ENCODE measurements at regions not wholly inside any gene's neighbourhood (a gene's known extent, or its start where the extent isn't known, plus 50 kb on each side); places are given as distances from the start of the nearest gene placed in this dataset.

DNA sequence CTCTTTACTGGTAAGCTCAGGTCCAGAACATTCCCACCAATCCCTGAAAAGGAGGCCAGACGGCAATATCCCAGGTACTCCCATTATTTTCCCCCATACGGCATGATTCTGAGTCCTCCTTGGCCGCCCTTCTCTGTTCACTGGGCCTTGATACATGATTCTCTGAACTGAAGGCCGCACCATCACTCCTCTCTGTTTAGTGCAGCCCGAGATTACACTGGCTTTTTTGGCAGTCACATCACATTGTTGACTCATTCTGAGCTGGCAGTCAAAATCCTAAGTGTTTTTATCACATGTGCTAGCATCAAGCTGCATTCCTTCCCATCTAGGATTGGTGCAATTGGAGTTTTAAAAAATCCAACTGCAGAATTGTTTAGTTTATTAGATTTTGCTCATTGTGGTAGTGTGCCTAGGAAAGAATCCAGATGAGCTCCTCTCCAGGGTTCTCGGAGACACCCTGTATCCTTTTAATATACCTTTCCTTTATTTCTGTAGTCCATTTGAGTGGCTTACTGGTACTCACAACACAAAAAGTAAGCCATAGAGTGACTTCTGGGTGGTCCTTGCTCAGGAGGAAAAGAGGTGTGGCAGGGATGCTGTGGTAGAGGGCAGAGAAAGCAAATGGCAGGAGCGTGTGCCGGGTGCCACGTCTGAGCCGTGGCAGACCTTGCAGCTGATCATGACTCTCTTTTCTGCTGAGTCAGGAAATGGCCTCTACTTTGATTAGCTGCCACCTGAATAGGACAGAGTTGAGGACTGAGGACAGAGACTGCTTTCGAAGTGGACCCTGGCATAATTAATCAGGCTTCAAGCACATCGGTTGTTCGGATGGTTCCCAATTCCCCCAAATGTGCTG, 121.1 kb upstream of the IL12B start:
- Histone ChIP-seq H3K27ac (peak overlapping the region in 3 of 4 donors; percentile 27 to 52 (median 46)), H3K36me3 (no peaks in the 10 kb centered on the region), H3K4me3 (no peak overlapping the region), H3K27me3 (peaks cover 3% of the 10 kb centered on the region), H3K9me3 (no peaks in the 10 kb centered on the region), H3K4me1 (peaks cover 0 to 12% (median 3%) of the 10 kb centered on the region in 3 donors)
- WGBS, 2 donors (ENCODE audit: low coverage in 1 of 2): 60 to 75% methylated on average over 6 to 13 of the region's 13 CpGs
- TF ChIP-seq POLR2AphosphoS5 (IDR thresholded peaks at IDR 0.05) (peak; percentile 80), POLR2A (IDR thresholded peaks at IDR 0.05) (no peak)
- peak; percentile 90 for ATAC-seq

DNA sequence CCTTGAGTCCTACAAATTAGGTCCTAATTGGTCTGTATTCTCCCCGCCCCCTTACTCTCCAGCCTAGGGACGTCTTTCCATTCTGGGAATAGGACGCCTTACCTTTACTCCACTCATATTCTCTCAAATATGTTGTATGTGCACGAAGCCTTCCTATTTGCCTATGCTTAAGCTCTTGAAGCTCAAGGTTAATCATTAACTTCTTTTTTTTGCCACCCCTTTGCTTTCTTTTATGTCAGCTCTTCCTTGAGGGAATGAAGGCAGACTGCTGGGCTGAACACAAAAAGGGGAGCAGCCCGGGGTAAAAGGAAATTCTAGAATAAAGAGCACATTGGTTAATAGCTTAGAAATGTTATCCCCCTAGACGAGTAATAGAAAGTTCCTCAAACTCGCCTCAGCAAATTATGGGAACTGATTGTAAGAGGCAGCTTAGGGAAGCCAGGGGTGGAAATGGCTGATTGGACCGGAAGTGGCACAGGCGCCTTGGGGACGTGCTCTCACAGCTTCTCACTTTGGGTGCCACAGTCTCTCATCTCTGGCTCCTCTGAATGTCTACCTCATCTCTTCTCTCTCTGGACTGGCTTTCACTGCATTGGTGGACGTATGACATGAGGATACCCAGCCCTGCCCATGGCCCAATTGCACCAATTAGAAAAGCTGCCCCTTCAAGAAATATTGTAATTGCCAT, 122.3 kb upstream of the IL12B start:
- no peaks in the 10 kb centered on the region for H3K36me3 ChIP-seq
- H3K4me3 ChIP-seq: no peak overlapping the region
- no peaks in the 10 kb centered on the region for H3K27me3 ChIP-seq
- ATAC-seq: no peak
- no peak for TF ChIP-seq POLR2AphosphoS5 (IDR thresholded peaks at IDR 0.05)
- no peak for TF ChIP-seq POLR2A (IDR thresholded peaks at IDR 0.05)
- TF ChIP-seq EP300 (IDR thresholded peaks at IDR 0.05): no peak
- TF ChIP-seq, protein P1, sequence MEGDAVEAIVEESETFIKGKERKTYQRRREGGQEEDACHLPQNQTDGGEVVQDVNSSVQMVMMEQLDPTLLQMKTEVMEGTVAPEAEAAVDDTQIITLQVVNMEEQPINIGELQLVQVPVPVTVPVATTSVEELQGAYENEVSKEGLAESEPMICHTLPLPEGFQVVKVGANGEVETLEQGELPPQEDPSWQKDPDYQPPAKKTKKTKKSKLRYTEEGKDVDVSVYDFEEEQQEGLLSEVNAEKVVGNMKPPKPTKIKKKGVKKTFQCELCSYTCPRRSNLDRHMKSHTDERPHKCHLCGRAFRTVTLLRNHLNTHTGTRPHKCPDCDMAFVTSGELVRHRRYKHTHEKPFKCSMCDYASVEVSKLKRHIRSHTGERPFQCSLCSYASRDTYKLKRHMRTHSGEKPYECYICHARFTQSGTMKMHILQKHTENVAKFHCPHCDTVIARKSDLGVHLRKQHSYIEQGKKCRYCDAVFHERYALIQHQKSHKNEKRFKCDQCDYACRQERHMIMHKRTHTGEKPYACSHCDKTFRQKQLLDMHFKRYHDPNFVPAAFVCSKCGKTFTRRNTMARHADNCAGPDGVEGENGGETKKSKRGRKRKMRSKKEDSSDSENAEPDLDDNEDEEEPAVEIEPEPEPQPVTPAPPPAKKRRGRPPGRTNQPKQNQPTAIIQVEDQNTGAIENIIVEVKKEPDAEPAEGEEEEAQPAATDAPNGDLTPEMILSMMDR (IDR thresholded peaks at IDR 0.05): no peak
- WGBS, 2 donors (ENCODE audit: low coverage in 1 of 2): 82 to 83% methylated on average over 6 to 8 of the region's 11 CpGs
- peaks cover 0 to 12% (median 3%) of the 10 kb centered on the region in 3 donors for H3K4me1 ChIP-seq
- H3K27ac ChIP-seq: no peak overlapping the region
- no peaks in the 10 kb centered on the region for H3K9me3 ChIP-seq

GRCh38 chr5:159453209-159453608, 122.9 kb upstream of the IL12B start:
- no peak overlapping the region for H3K4me3 ChIP-seq
- ATAC-seq: no peak
- no peaks in the 10 kb centered on the region for H3K36me3 ChIP-seq
- H3K27me3 ChIP-seq: no peaks in the 10 kb centered on the region
- H3K27ac ChIP-seq: no peak overlapping the region
- peaks cover 0 to 12% (median 3%) of the 10 kb centered on the region in 3 donors for H3K4me1 ChIP-seq
- no peaks in the 10 kb centered on the region for H3K9me3 ChIP-seq
- WGBS, 2 donors (ENCODE audit: low coverage in 1 of 2): 67 to 98% methylated on average over 1 to 5 of the region's 7 CpGs
- TF ChIP-seq EP300 (IDR thresholded peaks at IDR 0.05) (no peak), POLR2A (IDR thresholded peaks at IDR 0.05) (no peak), POLR2AphosphoS5 (IDR thresholded peaks at IDR 0.05) (no peak)
- TF ChIP-seq, protein P1 (IDR thresholded peaks at IDR 0.05): no peak

DNA sequence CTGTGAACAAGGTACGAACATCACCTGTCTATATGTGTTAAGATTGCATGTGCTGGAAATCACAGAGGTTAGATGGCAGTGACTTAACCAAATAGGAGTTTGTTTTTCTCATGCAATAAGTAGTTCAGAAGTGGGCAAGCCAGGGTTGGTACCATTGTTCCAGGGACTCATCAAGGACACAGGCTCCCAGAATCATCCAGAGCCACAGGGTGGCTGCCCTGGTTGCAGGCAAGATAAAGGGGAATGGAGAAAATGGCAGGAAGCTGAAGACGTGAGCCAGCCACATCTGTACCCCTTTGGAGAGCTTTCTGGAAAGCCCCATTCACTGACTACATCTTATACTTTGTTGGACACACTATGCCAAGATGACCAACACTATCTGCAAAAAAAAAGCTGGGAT, 126.0 kb upstream of the IL12B start:
- WGBS, 2 donors (ENCODE audit: low coverage in 1 of 2): 67 to 91% methylated on average over 1 to 2 of the region's 2 CpGs

More for the DNA sequence above, 126.0 kb upstream of the IL12B start:
- no peaks in the 10 kb centered on the region for H3K36me3 ChIP-seq
- no peak for ATAC-seq
- H3K27ac ChIP-seq: no peak overlapping the region
- H3K4me3 ChIP-seq: no peak overlapping the region
- TF ChIP-seq EP300 (IDR thresholded peaks at IDR 0.05): no peak
- TF ChIP-seq POLR2A (IDR thresholded peaks at IDR 0.05): no peak
- TF ChIP-seq, protein P1 (IDR thresholded peaks at IDR 0.05): no peak
- no peak for TF ChIP-seq POLR2AphosphoS5 (IDR thresholded peaks at IDR 0.05)
- H3K9me3 ChIP-seq: no peaks in the 10 kb centered on the region
- H3K4me1 ChIP-seq: peaks cover 0 to 6% (median 3%) of the 10 kb centered on the region in 3 donors
- H3K27me3 ChIP-seq: no peaks in the 10 kb centered on the region

All from gastroesophageal sphincter (tissue), 4 donors.